HEK293 (cell line): ENCODE measurements at regions not wholly inside any gene's neighbourhood (a gene's known extent, or its start where the extent isn't known, plus 50 kb on each side); places are given as distances from the start of the nearest gene placed in this dataset.
A peak's percentile ranks its signal among the peaks of the same experiment; 100 is the strongest.

Experiments used
- CTCF ChIA-PET: fragments of 350-600 bp; formaldehyde crosslinking; extraction: SDS; loops from one replicate; lab custom pipeline; 2021; ENCODE audit warnings: antibody characterized with exemption; lab: Yijun Ruan, JAX
- POLR2A ChIA-PET: fragments of 300-600 bp; formaldehyde crosslinking; extraction: SDS; loops from one replicate; lab custom pipeline; 2020; ENCODE audit warnings: antibody characterized with exemption, inconsistent platforms; lab: Yijun Ruan, JAX
- H3K27ac ChIP-seq: fragments of 200-500 bp; sonication (Bioruptor generic); 2 replicates; pipeline ENCODE4 v1.5.1; 2014; ENCODE audit warnings: low read depth, low read length, control low read depth, inconsistent platforms; ENCODE audit errors: extremely low read depth
- H3K36me3 ChIP-seq, 2 experiments: fragments of 200-500 bp in 1 of 2; sonication (Bioruptor generic) in 1 of 2; 1 replicate in 1 of 2; 2 replicates in 1 of 2; pipeline ENCODE4 v1.5.1; 2014 to 2017; ENCODE audit warnings: inconsistent platforms in 2 of 2, low read length in 2 of 2; ENCODE audit not compliant: control insufficient read depth in 2 of 2, insufficient read depth in 1 of 2
- H3K4me1 ChIP-seq: fragments of 200-500 bp; sonication (Bioruptor generic); 2 replicates; pipeline ENCODE4 v1.5.1; 2014; ENCODE audit warnings: mild to moderate bottlenecking, low read length, inconsistent platforms; ENCODE audit not compliant: control insufficient read depth, insufficient read depth
- H3K4me3 ChIP-seq: 2 replicates; pipeline ENCODE4 v1.5.1; 2011; ENCODE audit warnings: low read depth, mild to moderate bottlenecking, control low read depth, low read length, moderate library complexity
- H3K9me3 ChIP-seq: fragments of 200-500 bp; sonication (Bioruptor generic); 2 replicates; pipeline ENCODE4 v1.5.1; 2014; ENCODE audit warnings: low read depth, low read length, inconsistent platforms; ENCODE audit not compliant: control insufficient read depth, insufficient read depth
- EGR2 ChIP-seq: fragments of 450-650 bp; formaldehyde crosslinking; IDR thresholded peaks from 2 replicates; pipeline ENCODE4 v1.5.1; 2016; ENCODE audit warnings: low read depth, missing biosample characterization, missing genetic modification characterization
- GFI1B ChIP-seq: fragments of 450-650 bp; formaldehyde crosslinking; IDR thresholded peaks from 2 replicates; pipeline ENCODE4 v1.5.1; 2016; ENCODE audit warnings: missing biosample characterization, missing genetic modification characterization
- MYNN ChIP-seq: fragments of 450-650 bp; formaldehyde crosslinking; IDR thresholded peaks from 2 replicates; pipeline ENCODE4 v1.5.1; 2016; ENCODE audit warnings: missing biosample characterization, missing genetic modification characterization, borderline replicate concordance
- OSR2 ChIP-seq: fragments of 450-650 bp; formaldehyde crosslinking; IDR thresholded peaks from 2 replicates; pipeline ENCODE4 v1.5.1; 2016; ENCODE audit warnings: missing biosample characterization, missing genetic modification characterization
- OVOL3 ChIP-seq: fragments of 450-650 bp; formaldehyde crosslinking; IDR thresholded peaks from 2 replicates; pipeline ENCODE4 v1.5.1; 2016; ENCODE audit warnings: missing biosample characterization, missing genetic modification characterization
- ZBTB44 ChIP-seq: fragments of 450-650 bp; IDR thresholded peaks from 2 replicates; pipeline ENCODE4 v1.5.1; 2018; ENCODE audit warnings: missing biosample characterization, mild to moderate bottlenecking, missing genetic modification characterization
- ZFP69B ChIP-seq: fragments of 450-650 bp; formaldehyde crosslinking; IDR thresholded peaks from 2 replicates; pipeline ENCODE4 v1.5.1; 2016; ENCODE audit warnings: missing biosample characterization, missing genetic modification characterization
- ZNF121 ChIP-seq: fragments of 450-650 bp; formaldehyde crosslinking; IDR thresholded peaks from 2 replicates; pipeline ENCODE4 v1.5.1; 2016; ENCODE audit warnings: missing biosample characterization, missing genetic modification characterization
- ZNF132 ChIP-seq: fragments of 450-650 bp; formaldehyde crosslinking; IDR thresholded peaks from 2 replicates; pipeline ENCODE4 v1.5.1; 2017; ENCODE audit warnings: missing biosample characterization, missing genetic modification characterization, borderline replicate concordance
- ZNF184 ChIP-seq: fragments of 450-650 bp; IDR thresholded peaks from 2 replicates; pipeline ENCODE4 v1.5.1; 2018; ENCODE audit warnings: missing biosample characterization, mild to moderate bottlenecking, missing genetic modification characterization
- ZNF202 ChIP-seq: fragments of 450-650 bp; formaldehyde crosslinking; IDR thresholded peaks from 2 replicates; pipeline ENCODE4 v1.5.1; 2016; ENCODE audit warnings: missing biosample characterization, missing genetic modification characterization, borderline replicate concordance
- ZNF416 ChIP-seq: fragments of 450-650 bp; formaldehyde crosslinking; IDR thresholded peaks from 2 replicates; pipeline ENCODE4 v1.5.1; 2016; ENCODE audit warnings: missing biosample characterization, missing genetic modification characterization
- ZNF433 ChIP-seq: fragments of 450-650 bp; formaldehyde crosslinking; IDR thresholded peaks from 2 replicates; pipeline ENCODE4 v1.5.1; 2016; ENCODE audit warnings: missing biosample characterization, missing genetic modification characterization, low read depth
- ZNF449 ChIP-seq: fragments of 450-650 bp; formaldehyde crosslinking; IDR thresholded peaks from 2 replicates; pipeline ENCODE4 v1.5.1; 2017; ENCODE audit warnings: missing biosample characterization, mild to moderate bottlenecking, missing genetic modification characterization, moderate library complexity
- ZNF501 ChIP-seq: fragments of 450-650 bp; formaldehyde crosslinking; IDR thresholded peaks from 2 replicates; pipeline ENCODE4 v1.5.1; 2016; ENCODE audit warnings: missing biosample characterization, missing genetic modification characterization
- ZNF513 ChIP-seq: fragments of 450-650 bp; IDR thresholded peaks from 2 replicates; pipeline ENCODE4 v1.5.1; 2018; ENCODE audit warnings: missing biosample characterization, missing genetic modification characterization
- ZNF529 ChIP-seq: fragments of 450-650 bp; formaldehyde crosslinking; IDR thresholded peaks from 2 replicates; pipeline ENCODE4 v1.5.1; 2017; ENCODE audit warnings: missing genetic modification characterization, missing biosample characterization; ENCODE audit not compliant: insufficient replicate concordance
- ZNF629 ChIP-seq: fragments of 450-650 bp; formaldehyde crosslinking; IDR thresholded peaks from 2 replicates; pipeline ENCODE4 v1.5.1; 2017; ENCODE audit warnings: missing biosample characterization, missing genetic modification characterization
- ZNF639 ChIP-seq: fragments of 450-650 bp; formaldehyde crosslinking; IDR thresholded peaks from 2 replicates; pipeline ENCODE4 v1.5.1; 2016; ENCODE audit warnings: missing biosample characterization, missing genetic modification characterization
- ZNF843 ChIP-seq: fragments of 450-650 bp; formaldehyde crosslinking; IDR thresholded peaks from 2 replicates; pipeline ENCODE4 v1.5.1; 2016; ENCODE audit warnings: missing biosample characterization, missing genetic modification characterization
- ZSCAN18 ChIP-seq: fragments of 450-650 bp; formaldehyde crosslinking; IDR thresholded peaks from 2 replicates; pipeline ENCODE4 v1.5.1; 2016; ENCODE audit warnings: missing biosample characterization, missing genetic modification characterization
- ZXDB ChIP-seq: fragments of 450-650 bp; formaldehyde crosslinking; IDR thresholded peaks from 2 replicates; pipeline ENCODE4 v1.5.1; 2016; ENCODE audit warnings: missing biosample characterization, missing genetic modification characterization

- ChIA-PET CTCF (no interaction called here), POLR2A (no interaction called here)
- Histone ChIP-seq H3K4me3 (no peak overlapping the region), H3K4me1 (no peaks in the 10 kb centered on the region), H3K27ac (no peak overlapping the region), H3K36me3 (no peaks in the 10 kb centered on the region), H3K9me3 (no peaks in the 10 kb centered on the region)
- TF ChIP-seq OVOL3 (tag by site-specific recombination) = no peak
Observed at GRCh38 chr2:157105372-157105771, 152.1 kb upstream of the GALNT5 start.

GRCh38 chr2:157106950-157107349 lies 150.6 kb upstream of the GALNT5 start:
- ChIA-PET CTCF (no interaction called here), POLR2A (no interaction called here)
- H3K4me3 ChIP-seq = no peak overlapping the region
- H3K27ac ChIP-seq = no peak overlapping the region
- H3K4me1 ChIP-seq = no peaks in the 10 kb centered on the region
- H3K36me3 ChIP-seq = no peaks in the 10 kb centered on the region
- H3K9me3 ChIP-seq = no peaks in the 10 kb centered on the region
- TF ChIP-seq ZNF121 (tag by site-specific recombination) (no peak), ZXDB (tag by site-specific recombination) (no peak), ZNF433 (tag by site-specific recombination) (no peak), ZNF639 (tag by site-specific recombination) (no peak)
- TF ChIP-seq, all 188 proteins: peak for 0

- no peak for TF ChIP-seq ZNF513 (tag by site-specific recombination)
- TF ChIP-seq ZNF843 (tag by site-specific recombination) = no peak
- no peak for TF ChIP-seq GFI1B (tag by site-specific recombination)
- no peak for TF ChIP-seq OVOL3 (tag by site-specific recombination)
- TF ChIP-seq ZBTB44 (tag by site-specific recombination) = no peak
- TF ChIP-seq, all 188 proteins: peak for 0
- no peaks in the 10 kb centered on the region for H3K36me3 ChIP-seq
- ChIA-PET CTCF (no interaction called here), POLR2A (no interaction called here)
- no peak overlapping the region for H3K27ac ChIP-seq
- H3K9me3 ChIP-seq = no peaks in the 10 kb centered on the region
- H3K4me1 ChIP-seq = no peaks in the 10 kb centered on the region
- no peak overlapping the region for H3K4me3 ChIP-seq
Observed at GRCh38 chr2:157107460-157107859, 150.0 kb upstream of the GALNT5 start.

- H3K36me3 ChIP-seq = no peaks in the 10 kb centered on the region
- TF ChIP-seq ZFP69B (no peak), ZNF449 (no peak), ZNF184 (tag by site-specific recombination) (peak; percentile 32; the same call in 1 of the 2 replicates), OSR2 (tag by site-specific recombination) (0 out of 2 replicates have a peak, but pooled peaks have one; percentile 9), EGR2 (tag by site-specific recombination) (no peak), ZNF629 (tag by site-specific recombination) (peak; percentile 46; the same call in 1 of the 2 replicates), ZNF416 (tag by site-specific recombination) (no peak), ZNF529 (no peak), ZNF202 (tag by site-specific recombination) (no peak), MYNN (tag by site-specific recombination) (no peak), ZNF132 (tag by site-specific recombination) (no peak), ZSCAN18 (no peak), ZNF501 (tag by site-specific recombination) (no peak)
Observed at GRCh38 chr2:157107877-157108276, 149.6 kb upstream of the GALNT5 start.

More at GRCh38 chr2:157107877-157108276, 149.6 kb upstream of the GALNT5 start:
- no peak overlapping the region for H3K27ac ChIP-seq
- no peaks in the 10 kb centered on the region for H3K9me3 ChIP-seq
- POLR2A ChIA-PET = no interaction called here
- H3K4me1 ChIP-seq = no peaks in the 10 kb centered on the region
- no peak overlapping the region for H3K4me3 ChIP-seq
- CTCF ChIA-PET = no interaction called here
